K562 (cell line): ENCODE measurements at regions not wholly inside any gene's neighbourhood (a gene's known extent, or its start where the extent isn't known, plus 50 kb on each side); places are given as distances from the start of the nearest gene placed in this dataset.

ENCODE experiments used
- ATAC-seq: fragments of 200-7000 bp; cut with Tn5 transposase; 3 replicates; pipeline ENCODE4 v1.9.1; 2020; ENCODE audit warnings: moderate library complexity
- BruUV-seq: library from RNA; stranded (reverse); fragments of 400-500 nt; replicated peaks from 2 replicates; lab custom pipeline; 2021; lab: Mats Ljungman, UMichigan
- CTCF ChIA-PET: fragments of 300-600 bp; formaldehyde crosslinking; extraction: SDS; loops from one replicate; lab custom pipeline; 2021; ENCODE audit warnings: low intra/inter-chr PET ratio; lab: Yijun Ruan, JAX
- POLR2A ChIA-PET: fragments of 300-600, 350-650 bp; sonication (Branson Sonifier 250); formaldehyde crosslinking; extraction: SDS; loops from one replicate; lab custom pipeline; 2021; ENCODE audit warnings: antibody characterized with exemption, inconsistent platforms; lab: Yijun Ruan, JAX
- DNase-seq, 4 experiments: peaks; one replicate each; pipeline versions ENCODE4 v3.0.0 to v3.0.0-alpha.2; 2011 to 2018; ENCODE audit warnings: low spot score in 3 of 4, mixed read lengths in 3 of 4; ENCODE audit errors: extremely low read depth in 1 of 4
- FAIRE-seq: peaks from 2 replicates; lab custom pipeline; 2011; peaks lifted over from hg19 to GRCh38; lab: Jason Lieb, UNC
- H2AFZ ChIP-seq: 2 replicates; pipeline ENCODE4 v1.6.0; 2011; ENCODE audit warnings: low read depth, low read length, control low read depth, inconsistent platforms
- H3K27ac ChIP-seq: fragments of 200-600 bp; 3 replicates; pipeline ENCODE4 v1.8.0; 2011; ENCODE audit warnings: low read depth, mild to moderate bottlenecking, control low read depth, inconsistent platforms, low read length, moderate library complexity, mixed read lengths; ENCODE audit errors: extremely low read depth
- H3K27me3 ChIP-seq, 2 experiments: fragments of 300-600 bp in 1 of 2; 2 replicates in 1 of 2; 3 replicates in 1 of 2; pipeline versions ENCODE4 v1.6.0 to v1.8.0; 2011; ENCODE audit warnings: inconsistent platforms in 2 of 2, low read length in 2 of 2, mild to moderate bottlenecking in 1 of 2, mixed read lengths in 1 of 2, moderate library complexity in 1 of 2; ENCODE audit not compliant: control insufficient read depth in 2 of 2, insufficient read depth in 2 of 2
- H3K36me3 ChIP-seq: fragments of 300-600 bp; 3 replicates; pipeline ENCODE4 v1.8.0; 2011; ENCODE audit warnings: mild to moderate bottlenecking, low read length, inconsistent platforms; ENCODE audit not compliant: control insufficient read depth, insufficient read depth
- H3K4me1 ChIP-seq, 2 experiments: fragments of 200-600 bp in 1 of 2; replicated peaks in 1 of 2; 2 replicates in 1 of 2; 3 replicates in 1 of 2; pipeline versions ENCODE4 v1.5.1 to v1.8.0; 2011; ENCODE audit warnings: inconsistent platforms in 2 of 2, low read length in 2 of 2, mild to moderate bottlenecking in 1 of 2, mixed read lengths in 1 of 2, moderate library complexity in 1 of 2; ENCODE audit not compliant: control insufficient read depth in 2 of 2, insufficient read depth in 2 of 2
- H3K4me2 ChIP-seq: 2 replicates; pipeline ENCODE4 v1.6.1; 2011; ENCODE audit warnings: low read length, control low read depth, inconsistent platforms, mixed read lengths; ENCODE audit not compliant: insufficient read depth
- H3K4me3 ChIP-seq: fragments of 200-600 bp; sonication (generic), shearing (Covaris generic); 2 replicates; pipeline ENCODE4 v1.5.1; 2016; ENCODE audit warnings: control low read depth, inconsistent platforms
- H3K79me2 ChIP-seq: fragments of 200-600 bp; 3 replicates; pipeline ENCODE4 v1.8.0; 2011; ENCODE audit warnings: low read length, inconsistent platforms; ENCODE audit not compliant: control insufficient read depth, insufficient read depth
- H3K9ac ChIP-seq, 2 experiments: 2 replicates each; pipeline versions ENCODE4 v1.6.0 to v1.6.1; 2011; ENCODE audit warnings: low read depth in 2 of 2, low read length in 2 of 2, control low read depth in 1 of 2, inconsistent platforms in 1 of 2, mild to moderate bottlenecking in 1 of 2, mixed read lengths in 1 of 2; ENCODE audit not compliant: insufficient read depth in 1 of 2
- H3K9me1 ChIP-seq: one replicate; pipeline ENCODE4 v1.6.0; 2011; ENCODE audit warnings: inconsistent platforms, mild to moderate bottlenecking, low read length, moderate library complexity; ENCODE audit not compliant: control insufficient read depth, insufficient read depth
- H3K9me3 ChIP-seq: replicated peaks from 2 replicates; pipeline ENCODE4 v1.5.1; 2011; ENCODE audit warnings: low read depth, low read length, inconsistent platforms; ENCODE audit not compliant: control insufficient read depth, insufficient read depth
- H4K20me1 ChIP-seq: replicated peaks from 2 replicates; pipeline ENCODE4 v1.6.1; 2011; ENCODE audit warnings: low read length, inconsistent platforms, mixed read lengths; ENCODE audit not compliant: control insufficient read depth, insufficient read depth
- ARNT ChIP-seq, 2 experiments: fragments of 450-650 bp; IDR thresholded peaks; 2 replicates each; pipeline ENCODE4 v1.6.1; 2016; ENCODE audit warnings: mild to moderate bottlenecking in 1 of 2
- DEAF1 ChIP-seq: fragments of 450-650 bp; formaldehyde crosslinking; IDR thresholded peaks from 2 replicates; pipeline ENCODE4 v1.4.0; 2020; ENCODE audit warnings: mild to moderate bottlenecking, moderate library complexity
- EWSR1 ChIP-seq: fragments of 450-650 bp; IDR thresholded peaks from 2 replicates; pipeline ENCODE4 v1.6.1; 2018; ENCODE audit warnings: borderline replicate concordance, mild to moderate bottlenecking, low read depth, moderate library complexity; ENCODE audit not compliant: partially characterized antibody
- HMG20B ChIP-seq: fragments of 250-450 bp; sonication (Bioruptor Pico); IDR thresholded peaks from 2 replicates; pipeline ENCODE4 v1.5.0; 2021; ENCODE audit warnings: mild to moderate bottlenecking
- NR2C1 ChIP-seq, 2 experiments: fragments of 450-650 bp; IDR thresholded peaks; 2 replicates each; pipeline ENCODE4 v1.6.1; 2017; ENCODE audit warnings: mild to moderate bottlenecking in 2 of 2, antibody characterized with exemption in 1 of 2, inconsistent platforms in 1 of 2, missing compliant biosample characterization in 1 of 2, missing genetic modification characterization in 1 of 2
- RAD21 ChIP-seq, 2 experiments: fragments of 250-450 bp in 1 of 2; fragments of 450-650 bp in 1 of 2; sonication (Bioruptor Pico) in 1 of 2; formaldehyde crosslinking in 1 of 2; IDR thresholded peaks in 1 of 2; conservative IDR thresholded peaks in 1 of 2; 2 replicates each; pipeline versions ENCODE4 v1.4.0 to v1.8.0; 2020 to 2022; ENCODE audit warnings: mild to moderate bottlenecking in 2 of 2, moderate library complexity in 1 of 2
- SNRNP70 ChIP-seq: fragments of 200-400 bp; formaldehyde crosslinking; optimal IDR thresholded peaks from 2 replicates; pipeline ENCODE3; 2017; ENCODE audit warnings: low read depth, low read length
- THAP7 ChIP-seq: fragments of 250-450 bp; sonication (Bioruptor Pico); IDR thresholded peaks from 2 replicates; pipeline ENCODE4 v1.5.0; 2021
- XRCC4 ChIP-seq: IDR thresholded peaks from one replicate; pipeline ENCODE4 v1.6.1; 2011; ENCODE audit not compliant: insufficient read depth, insufficient read length; ENCODE audit errors: extremely low read depth
- ZBTB34 ChIP-seq: fragments of 250-450 bp; sonication (Bioruptor Pico); IDR thresholded peaks from 2 replicates; pipeline ENCODE4 v1.8.0; 2021; ENCODE audit warnings: mild to moderate bottlenecking, moderate library complexity
- ZKSCAN3 ChIP-seq: fragments of 250-450 bp; sonication (Bioruptor Pico); IDR thresholded peaks from 2 replicates; pipeline ENCODE4 v1.4.0; 2020
- ZNF408 ChIP-seq: fragments of 250-450 bp; sonication (Bioruptor Pico); IDR thresholded peaks from 2 replicates; pipeline ENCODE4 v1.4.0; 2020; ENCODE audit warnings: low read depth, mild to moderate bottlenecking, moderate library complexity
- ZNF717 ChIP-seq: fragments of 250-450 bp; sonication (Bioruptor Pico); IDR thresholded peaks from 2 replicates; pipeline ENCODE4 v1.5.0; 2021
- ZNF740 ChIP-seq, 3 experiments: fragments of 200-800 bp in 1 of 3; sonication (Bioruptor generic) in 1 of 3; sonication (generic) in 1 of 3; formaldehyde crosslinking in 1 of 3; IDR thresholded peaks; 2 replicates each; pipeline versions ENCODE4 v1.6.1 to v1.8.0; 2016 to 2022; ENCODE audit warnings: mild to moderate bottlenecking in 2 of 3, missing compliant biosample characterization in 2 of 3, missing genetic modification characterization in 2 of 3, missing genetic modification reagents in 1 of 3
- WGBS: fragments of 100-300 bp; shearing (Covaris generic); methylation state at CpG from one replicate; pipeline ENCODE4 v1.1.6; 2016; ENCODE audit warnings: low coverage, mixed read lengths; ENCODE audit not compliant: insufficient coverage; ENCODE audit errors: missing lambda C conversion rate; 5-methylcytosine and 5-hydroxymethylcytosine counted together
- in situ Hi-C: fragments of 300-500 bp; cut with MboI; formaldehyde crosslinking; loops from 4 replicates; pipeline ENCODE4 v1.15.0; 2018; ENCODE audit warnings: inconsistent platforms, mixed read lengths
- intact Hi-C: fragments of 100-400 bp; cut with micrococcal nuclease; formaldehyde crosslinking; loops from 2 replicates; pipeline ENCODE4 v1.14.2; 2022

GRCh38 chr15:47337106-47337505 is 380.2 kb upstream of the SEMA6D start:
- H3K27ac ChIP-seq: no peak overlapping the region
- TF ChIP-seq DEAF1 (CRISPR knock-in tag): no peak
- no peak for TF ChIP-seq ZKSCAN3 (CRISPR knock-in tag)
- TF ChIP-seq THAP7 (CRISPR knock-in tag): no peak
- TF ChIP-seq HMG20B: no peak
- TF ChIP-seq NR2C1 (IDR thresholded peaks at IDR 0.05): no peak
- TF ChIP-seq NR2C1 (tag; IDR thresholded peaks at IDR 0.05): no peak
- TF ChIP-seq ARNT (IDR thresholded peaks at IDR 0.05): no peak
- no peak for TF ChIP-seq SNRNP70
- no peak for TF ChIP-seq XRCC4
- no peak for TF ChIP-seq ZNF408
- TF ChIP-seq EWSR1: no peak
- no peak for TF ChIP-seq ZNF717
- TF ChIP-seq ZBTB34: no peak
- no peak for TF ChIP-seq ZNF740 (CRISPR knock-in tag; IDR thresholded peaks at IDR 0.05)
- TF ChIP-seq ZNF740 (tag; IDR thresholded peaks at IDR 0.05): no peak
- no peak for TF ChIP-seq RAD21 (CRISPR knock-in tag; conservative IDR thresholded peaks at IDR 0.05 in 1 of 2, IDR thresholded peaks at IDR 0.05 in 1 of 2)
- ATAC-seq (no peak), FAIRE-seq (no peak), DNase-seq (no peak)
- H3K79me2 ChIP-seq: no peaks in the 10 kb centered on the region
- no peaks in the 10 kb centered on the region for H4K20me1 ChIP-seq
- H3K4me3 ChIP-seq: no peak overlapping the region
- H3K9me1 ChIP-seq: no peaks in the 10 kb centered on the region
- no peak overlapping the region for H3K4me2 ChIP-seq
- no TSS peak for BruUV-seq
- POLR2A ChIA-PET: no interaction called here
- no peaks in the 10 kb centered on the region for H3K36me3 ChIP-seq
- H2AFZ ChIP-seq: no peak overlapping the region
- intact Hi-C loops (no loop called here), in situ Hi-C loops (no loop called here)
- no peaks in the 10 kb centered on the region for H3K27me3 ChIP-seq
- 0% methylated on average over 2 of the region's 2 CpGs for WGBS
- H3K9ac ChIP-seq: no peak overlapping the region
- H3K9me3 ChIP-seq: no peaks in the 10 kb centered on the region
- no peaks in the 10 kb centered on the region for H3K4me1 ChIP-seq
- CTCF ChIA-PET: no interaction called here
